K562 (cell line): ENCODE measurements at regions not wholly inside any gene's neighbourhood (a gene's known extent, or its start where the extent isn't known, plus 50 kb on each side); places are given as distances from the start of the nearest gene placed in this dataset.

Experiments
- ATAC-seq: fragments of 200-7000 bp; cut with Tn5 transposase; 3 replicates; pipeline ENCODE4 v1.9.1; 2020; ENCODE audit warnings: moderate library complexity
- BruUV-seq: library from RNA; stranded (reverse); fragments of 400-500 nt; replicated peaks from 2 replicates; lab custom pipeline; 2021; lab: Mats Ljungman, UMichigan
- CTCF ChIA-PET: fragments of 300-600 bp; formaldehyde crosslinking; extraction: SDS; loops from one replicate; lab custom pipeline; 2021; ENCODE audit warnings: low intra/inter-chr PET ratio; lab: Yijun Ruan, JAX
- POLR2A ChIA-PET: fragments of 300-600, 350-650 bp; sonication (Branson Sonifier 250); formaldehyde crosslinking; extraction: SDS; loops from one replicate; lab custom pipeline; 2021; ENCODE audit warnings: antibody characterized with exemption, inconsistent platforms; lab: Yijun Ruan, JAX
- DNase-seq, 4 experiments: peaks; one replicate each; pipeline versions ENCODE4 v3.0.0 to v3.0.0-alpha.2; 2011 to 2018; ENCODE audit warnings: low spot score in 3 of 4, mixed read lengths in 3 of 4; ENCODE audit errors: extremely low read depth in 1 of 4
- FAIRE-seq: peaks from 2 replicates; lab custom pipeline; 2011; peaks lifted over from hg19 to GRCh38; lab: Jason Lieb, UNC
- H2AFZ ChIP-seq: 2 replicates; pipeline ENCODE4 v1.6.0; 2011; ENCODE audit warnings: low read depth, low read length, control low read depth, inconsistent platforms
- H3K27ac ChIP-seq: fragments of 200-600 bp; 3 replicates; pipeline ENCODE4 v1.8.0; 2011; ENCODE audit warnings: low read depth, mild to moderate bottlenecking, control low read depth, inconsistent platforms, low read length, moderate library complexity, mixed read lengths; ENCODE audit errors: extremely low read depth
- H3K27me3 ChIP-seq, 2 experiments: fragments of 300-600 bp in 1 of 2; 2 replicates in 1 of 2; 3 replicates in 1 of 2; pipeline versions ENCODE4 v1.6.0 to v1.8.0; 2011; ENCODE audit warnings: inconsistent platforms in 2 of 2, low read length in 2 of 2, mild to moderate bottlenecking in 1 of 2, mixed read lengths in 1 of 2, moderate library complexity in 1 of 2; ENCODE audit not compliant: control insufficient read depth in 2 of 2, insufficient read depth in 2 of 2
- H3K36me3 ChIP-seq: fragments of 300-600 bp; 3 replicates; pipeline ENCODE4 v1.8.0; 2011; ENCODE audit warnings: mild to moderate bottlenecking, low read length, inconsistent platforms; ENCODE audit not compliant: control insufficient read depth, insufficient read depth
- H3K4me1 ChIP-seq, 2 experiments: fragments of 200-600 bp in 1 of 2; replicated peaks in 1 of 2; 2 replicates in 1 of 2; 3 replicates in 1 of 2; pipeline versions ENCODE4 v1.5.1 to v1.8.0; 2011; ENCODE audit warnings: inconsistent platforms in 2 of 2, low read length in 2 of 2, mild to moderate bottlenecking in 1 of 2, mixed read lengths in 1 of 2, moderate library complexity in 1 of 2; ENCODE audit not compliant: control insufficient read depth in 2 of 2, insufficient read depth in 2 of 2
- H3K4me2 ChIP-seq: 2 replicates; pipeline ENCODE4 v1.6.1; 2011; ENCODE audit warnings: low read length, control low read depth, inconsistent platforms, mixed read lengths; ENCODE audit not compliant: insufficient read depth
- H3K4me3 ChIP-seq: fragments of 200-600 bp; sonication (generic), shearing (Covaris generic); 2 replicates; pipeline ENCODE4 v1.5.1; 2016; ENCODE audit warnings: control low read depth, inconsistent platforms
- H3K79me2 ChIP-seq: fragments of 200-600 bp; 3 replicates; pipeline ENCODE4 v1.8.0; 2011; ENCODE audit warnings: low read length, inconsistent platforms; ENCODE audit not compliant: control insufficient read depth, insufficient read depth
- H3K9ac ChIP-seq, 2 experiments: 2 replicates each; pipeline versions ENCODE4 v1.6.0 to v1.6.1; 2011; ENCODE audit warnings: low read depth in 2 of 2, low read length in 2 of 2, control low read depth in 1 of 2, inconsistent platforms in 1 of 2, mild to moderate bottlenecking in 1 of 2, mixed read lengths in 1 of 2; ENCODE audit not compliant: insufficient read depth in 1 of 2
- H3K9me1 ChIP-seq: one replicate; pipeline ENCODE4 v1.6.0; 2011; ENCODE audit warnings: inconsistent platforms, mild to moderate bottlenecking, low read length, moderate library complexity; ENCODE audit not compliant: control insufficient read depth, insufficient read depth
- H3K9me3 ChIP-seq: replicated peaks from 2 replicates; pipeline ENCODE4 v1.5.1; 2011; ENCODE audit warnings: low read depth, low read length, inconsistent platforms; ENCODE audit not compliant: control insufficient read depth, insufficient read depth
- H4K20me1 ChIP-seq: replicated peaks from 2 replicates; pipeline ENCODE4 v1.6.1; 2011; ENCODE audit warnings: low read length, inconsistent platforms, mixed read lengths; ENCODE audit not compliant: control insufficient read depth, insufficient read depth
- CEBPB ChIP-seq: fragments of 450-650 bp; IDR thresholded peaks from 2 replicates; pipeline ENCODE4 v1.6.1; 2016; ENCODE audit warnings: missing genetic modification characterization, missing compliant biosample characterization
- CEBPG ChIP-seq, 3 experiments: fragments of 200-800 bp in 1 of 3; sonication (Bioruptor generic) in 1 of 3; sonication (generic) in 1 of 3; formaldehyde crosslinking in 1 of 3; IDR thresholded peaks in 2 of 3; conservative IDR thresholded peaks in 1 of 3; 2 replicates each; pipeline versions ENCODE4 v1.6.1 to v1.8.0; 2016 to 2022; ENCODE audit warnings: missing compliant biosample characterization in 2 of 3, missing genetic modification characterization in 2 of 3, mild to moderate bottlenecking in 1 of 3, missing genetic modification reagents in 1 of 3
- MIER1 ChIP-seq: fragments of 450-650 bp; IDR thresholded peaks from 2 replicates; pipeline ENCODE4 v1.6.1; 2016; ENCODE audit warnings: antibody characterized with exemption, mild to moderate bottlenecking, low read depth
- NCOA1 ChIP-seq: fragments of 450-650 bp; IDR thresholded peaks from 2 replicates; pipeline ENCODE4 v1.6.1; 2016; ENCODE audit warnings: low read depth
- SMAD3 ChIP-seq: fragments of 450-650 bp; formaldehyde crosslinking; conservative IDR thresholded peaks from 2 replicates; pipeline ENCODE4 v1.4.0; 2020; ENCODE audit warnings: mild to moderate bottlenecking
- SMARCC2 ChIP-seq: fragments of 450-650 bp; IDR thresholded peaks from 2 replicates; pipeline ENCODE4 v1.6.1; 2017; ENCODE audit warnings: antibody characterized with exemption, moderate library complexity, mild to moderate bottlenecking, low read depth
- ZBTB7A ChIP-seq: IDR thresholded peaks from 2 replicates; pipeline ENCODE4 v1.6.1; 2011; ENCODE audit warnings: low read depth, mild to moderate bottlenecking, low read length, moderate library complexity, borderline replicate concordance; ENCODE audit not compliant: control insufficient read depth
- in situ Hi-C: fragments of 300-500 bp; cut with MboI; formaldehyde crosslinking; loops from 4 replicates; pipeline ENCODE4 v1.15.0; 2018; ENCODE audit warnings: inconsistent platforms, mixed read lengths
- intact Hi-C: fragments of 100-400 bp; cut with micrococcal nuclease; formaldehyde crosslinking; loops from 2 replicates; pipeline ENCODE4 v1.14.2; 2022
- TF ChIP-seq, protein P1 (sequence below): sonication (generic); formaldehyde crosslinking; IDR thresholded peaks from 2 replicates; pipeline ENCODE4 v1.8.0; 2022; ENCODE audit warnings: mild to moderate bottlenecking, missing genetic modification reagents
- TF ChIP-seq, protein P2 (sequence below): fragments of 450-650 bp; IDR thresholded peaks from 2 replicates; pipeline ENCODE4 v1.6.1; 2018; ENCODE audit warnings: mild to moderate bottlenecking, low read depth; ENCODE audit not compliant: partially characterized antibody
- TF ChIP-seq, protein P3 (sequence below): fragments of 250-450 bp; sonication (Bioruptor Pico); IDR thresholded peaks from 2 replicates; pipeline ENCODE4 v1.8.0; 2022; ENCODE audit warnings: inconsistent platforms
- TF ChIP-seq, protein P4 (sequence below): fragments of 250-450 bp; sonication (Bioruptor Pico); IDR thresholded peaks from 2 replicates; pipeline ENCODE4 v1.5.0; 2021; ENCODE audit warnings: mild to moderate bottlenecking, moderate library complexity

GRCh38 chr11:130712480-130712879 is 203.8 kb downstream of the SNX19 start:
- intact Hi-C loops, result no loop called here
- TF ChIP-seq, protein P1, sequence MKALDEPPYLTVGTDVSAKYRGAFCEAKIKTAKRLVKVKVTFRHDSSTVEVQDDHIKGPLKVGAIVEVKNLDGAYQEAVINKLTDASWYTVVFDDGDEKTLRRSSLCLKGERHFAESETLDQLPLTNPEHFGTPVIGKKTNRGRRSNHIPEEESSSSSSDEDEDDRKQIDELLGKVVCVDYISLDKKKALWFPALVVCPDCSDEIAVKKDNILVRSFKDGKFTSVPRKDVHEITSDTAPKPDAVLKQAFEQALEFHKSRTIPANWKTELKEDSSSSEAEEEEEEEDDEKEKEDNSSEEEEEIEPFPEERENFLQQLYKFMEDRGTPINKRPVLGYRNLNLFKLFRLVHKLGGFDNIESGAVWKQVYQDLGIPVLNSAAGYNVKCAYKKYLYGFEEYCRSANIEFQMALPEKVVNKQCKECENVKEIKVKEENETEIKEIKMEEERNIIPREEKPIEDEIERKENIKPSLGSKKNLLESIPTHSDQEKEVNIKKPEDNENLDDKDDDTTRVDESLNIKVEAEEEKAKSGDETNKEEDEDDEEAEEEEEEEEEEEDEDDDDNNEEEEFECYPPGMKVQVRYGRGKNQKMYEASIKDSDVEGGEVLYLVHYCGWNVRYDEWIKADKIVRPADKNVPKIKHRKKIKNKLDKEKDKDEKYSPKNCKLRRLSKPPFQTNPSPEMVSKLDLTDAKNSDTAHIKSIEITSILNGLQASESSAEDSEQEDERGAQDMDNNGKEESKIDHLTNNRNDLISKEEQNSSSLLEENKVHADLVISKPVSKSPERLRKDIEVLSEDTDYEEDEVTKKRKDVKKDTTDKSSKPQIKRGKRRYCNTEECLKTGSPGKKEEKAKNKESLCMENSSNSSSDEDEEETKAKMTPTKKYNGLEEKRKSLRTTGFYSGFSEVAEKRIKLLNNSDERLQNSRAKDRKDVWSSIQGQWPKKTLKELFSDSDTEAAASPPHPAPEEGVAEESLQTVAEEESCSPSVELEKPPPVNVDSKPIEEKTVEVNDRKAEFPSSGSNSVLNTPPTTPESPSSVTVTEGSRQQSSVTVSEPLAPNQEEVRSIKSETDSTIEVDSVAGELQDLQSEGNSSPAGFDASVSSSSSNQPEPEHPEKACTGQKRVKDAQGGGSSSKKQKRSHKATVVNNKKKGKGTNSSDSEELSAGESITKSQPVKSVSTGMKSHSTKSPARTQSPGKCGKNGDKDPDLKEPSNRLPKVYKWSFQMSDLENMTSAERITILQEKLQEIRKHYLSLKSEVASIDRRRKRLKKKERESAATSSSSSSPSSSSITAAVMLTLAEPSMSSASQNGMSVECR (CRISPR knock-in tag), result no peak
- no peak for TF ChIP-seq NCOA1
- no peak for TF ChIP-seq MIER1
- TF ChIP-seq ZBTB7A, result no peak
- TF ChIP-seq, protein P2, sequence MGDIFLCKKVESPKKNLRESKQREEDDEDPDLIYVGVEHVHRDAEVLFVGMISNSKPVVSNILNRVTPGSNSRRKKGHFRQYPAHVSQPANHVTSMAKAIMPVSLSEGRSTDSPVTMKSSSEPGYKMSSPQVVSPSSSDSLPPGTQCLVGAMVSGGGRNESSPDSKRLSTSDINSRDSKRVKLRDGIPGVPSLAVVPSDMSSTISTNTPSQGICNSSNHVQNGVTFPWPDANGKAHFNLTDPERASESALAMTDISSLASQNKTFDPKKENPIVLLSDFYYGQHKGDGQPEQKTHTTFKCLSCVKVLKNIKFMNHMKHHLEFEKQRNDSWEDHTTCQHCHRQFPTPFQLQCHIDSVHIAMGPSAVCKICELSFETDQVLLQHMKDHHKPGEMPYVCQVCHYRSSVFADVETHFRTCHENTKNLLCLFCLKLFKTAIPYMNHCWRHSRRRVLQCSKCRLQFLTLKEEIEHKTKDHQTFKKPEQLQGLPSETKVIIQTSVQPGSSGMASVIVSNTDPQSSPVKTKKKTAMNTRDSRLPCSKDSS, result no peak
- TF ChIP-seq, protein P3, sequence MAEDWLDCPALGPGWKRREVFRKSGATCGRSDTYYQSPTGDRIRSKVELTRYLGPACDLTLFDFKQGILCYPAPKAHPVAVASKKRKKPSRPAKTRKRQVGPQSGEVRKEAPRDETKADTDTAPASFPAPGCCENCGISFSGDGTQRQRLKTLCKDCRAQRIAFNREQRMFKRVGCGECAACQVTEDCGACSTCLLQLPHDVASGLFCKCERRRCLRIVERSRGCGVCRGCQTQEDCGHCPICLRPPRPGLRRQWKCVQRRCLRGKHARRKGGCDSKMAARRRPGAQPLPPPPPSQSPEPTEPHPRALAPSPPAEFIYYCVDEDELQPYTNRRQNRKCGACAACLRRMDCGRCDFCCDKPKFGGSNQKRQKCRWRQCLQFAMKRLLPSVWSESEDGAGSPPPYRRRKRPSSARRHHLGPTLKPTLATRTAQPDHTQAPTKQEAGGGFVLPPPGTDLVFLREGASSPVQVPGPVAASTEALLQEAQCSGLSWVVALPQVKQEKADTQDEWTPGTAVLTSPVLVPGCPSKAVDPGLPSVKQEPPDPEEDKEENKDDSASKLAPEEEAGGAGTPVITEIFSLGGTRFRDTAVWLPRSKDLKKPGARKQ, result no peak
- TF ChIP-seq SMAD3 (CRISPR knock-in tag), result no peak
- TF ChIP-seq CEBPB (tag), result peak; percentile 25; the same call in 1 of the 2 replicates
- no peak for TF ChIP-seq SMARCC2
- no peak for TF ChIP-seq CEBPG (CRISPR knock-in tag; IDR thresholded peaks at IDR 0.05)
- 0 out of 4 replicates have a peak, but pooled peaks of 1 of the 2 experiments have one; percentile 7 for TF ChIP-seq CEBPG (tag; conservative IDR thresholded peaks at IDR 0.05 in 1 of 2, IDR thresholded peaks at IDR 0.05 in 1 of 2)
- TF ChIP-seq, protein P4, sequence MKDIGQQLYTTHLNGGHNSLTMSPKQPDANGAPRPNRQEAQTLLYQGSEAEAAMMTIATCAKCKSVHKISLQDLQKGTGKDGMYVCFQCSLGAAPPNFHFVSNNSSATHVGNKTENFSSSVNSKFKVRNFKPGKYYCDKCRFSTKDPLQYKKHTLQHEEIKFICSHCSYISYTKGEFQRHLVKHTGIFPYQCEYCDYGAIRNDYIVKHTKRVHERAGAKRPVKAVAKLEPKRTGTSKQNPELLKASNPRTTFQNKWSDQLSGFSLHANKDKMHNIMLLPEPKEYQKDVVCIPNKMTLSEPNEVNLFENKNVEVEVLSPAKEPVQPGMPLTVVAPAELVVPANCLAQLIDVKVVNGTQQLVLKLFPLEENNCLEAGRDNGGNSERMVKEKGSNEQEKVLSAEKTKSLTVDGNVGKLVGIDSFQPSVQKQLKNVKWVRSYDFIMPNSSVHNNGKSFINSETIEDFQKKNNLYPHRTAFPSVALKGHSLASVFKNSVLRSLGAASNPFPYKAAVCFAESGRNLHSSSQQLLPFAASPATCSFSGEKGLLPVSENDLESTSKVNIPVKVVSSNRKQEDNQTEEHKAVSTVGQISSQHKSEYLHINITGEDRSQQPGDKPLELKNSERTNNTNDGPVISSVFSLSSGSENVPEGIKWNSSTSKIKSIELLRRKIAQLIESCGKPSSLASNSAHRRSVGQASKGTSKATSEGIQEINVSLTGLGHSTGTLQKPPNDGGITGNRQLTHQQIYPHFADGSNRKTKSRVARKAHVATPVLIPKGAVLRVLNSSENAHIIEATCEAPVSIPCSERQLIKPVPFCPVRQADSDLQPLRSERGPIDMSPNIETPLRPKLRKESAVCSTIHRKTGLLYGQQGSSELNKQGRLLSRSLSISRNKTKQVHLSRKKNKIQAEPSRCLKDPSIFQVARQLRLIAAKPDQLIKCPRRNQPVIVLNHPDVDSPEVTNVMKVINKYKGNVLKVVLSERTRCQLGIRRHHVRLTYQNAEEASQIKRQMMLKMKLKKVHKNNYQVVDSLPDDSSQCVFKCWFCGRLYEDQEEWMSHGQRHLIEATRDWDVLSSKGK (CRISPR knock-in tag), result no peak

More at GRCh38 chr11:130712480-130712879, 203.8 kb downstream of the SNX19 start:
- no peak for FAIRE-seq
- ChIA-PET POLR2A (interaction anchor here (1.9 kb wide), 1 partner anchor 12 kb away, joined by 4 read pairs; no protein-coding TSS in a partner anchor), CTCF (no interaction called here)
- no peak for ATAC-seq
- H3K27ac ChIP-seq, result no peak overlapping the region
- no peaks in the 10 kb centered on the region for H3K9me1 ChIP-seq
- H3K36me3 ChIP-seq, result no peaks in the 10 kb centered on the region
- H3K9ac ChIP-seq, result no peak overlapping the region
- in situ Hi-C loops, result no loop called here
- no peaks in the 10 kb centered on the region for H3K9me3 ChIP-seq
- H4K20me1 ChIP-seq, result no peaks in the 10 kb centered on the region; the same call in 1 of the 2 replicates
- no peak overlapping the region for H3K4me2 ChIP-seq
- no peak for DNase-seq
- no TSS peak for BruUV-seq
- H3K4me3 ChIP-seq, result no peak overlapping the region
- H3K27me3 ChIP-seq, result peaks cover 0 to 5% of the 10 kb centered on the region in 2 experiments; a peak in 1 of 5 replicates
- H3K79me2 ChIP-seq, result no peaks in the 10 kb centered on the region
- H3K4me1 ChIP-seq, result no peaks in the 10 kb centered on the region
- H2AFZ ChIP-seq, result no peak overlapping the region
